Activated CD8-positive, alpha-beta T cell treated with anti-CD3 and anti-CD28 coated beads, Interleukin-2, amount 10 ng/mL, durations not matched to agents 7 days and 5 days (primary cell): ENCODE measurements at regions not wholly inside any gene's neighbourhood (a gene's known extent, or its start where the extent isn't known, plus 50 kb on each side); places are given as distances from the start of the nearest gene placed in this dataset.

Source experiments
- ATAC-seq: fragments of 150-1000 bp; cut with Tn5 transposase; one replicate; pipeline ENCODE4 v1.10.0; 2021; ENCODE audit warnings: moderate library complexity
- CTCF ChIA-PET: fragments of 350-600 bp; sonication (Branson Sonifier 250); formaldehyde crosslinking; loops from one replicate; lab custom pipeline; 2021; ENCODE audit warnings: antibody characterized with exemption; lab: Charles Lee
- POLR2A ChIA-PET: fragments of 350-600 bp; sonication (Branson Sonifier 250); formaldehyde crosslinking; loops from one replicate; lab custom pipeline; 2021; ENCODE audit warnings: antibody characterized with exemption; lab: Charles Lee
- DNase-seq: peaks from one replicate; pipeline ENCODE4 v3.0.0-alpha.2; 2020
- H3K27ac Mint-ChIP-seq: one replicate; pipeline ENCODE4 v1.8.0; 2021; ENCODE audit warnings: mild to moderate bottlenecking, mixed read lengths
- H3K27me3 Mint-ChIP-seq: one replicate; pipeline ENCODE4 v1.8.0; 2021; ENCODE audit warnings: low read depth, mixed read lengths
- H3K36me3 Mint-ChIP-seq: one replicate; pipeline ENCODE4 v1.8.0; 2021; ENCODE audit warnings: low read depth, mixed read lengths
- H3K4me1 Mint-ChIP-seq: one replicate; pipeline ENCODE4 v1.8.0; 2021; ENCODE audit warnings: low read depth, mixed read lengths
- H3K4me3 Mint-ChIP-seq: one replicate; pipeline ENCODE4 v1.8.0; 2021; ENCODE audit warnings: mild to moderate bottlenecking, mixed read lengths
- H3K9me3 Mint-ChIP-seq: one replicate; pipeline ENCODE4 v1.8.0; 2022; ENCODE audit warnings: mixed read lengths; ENCODE audit not compliant: insufficient read depth

DNA sequence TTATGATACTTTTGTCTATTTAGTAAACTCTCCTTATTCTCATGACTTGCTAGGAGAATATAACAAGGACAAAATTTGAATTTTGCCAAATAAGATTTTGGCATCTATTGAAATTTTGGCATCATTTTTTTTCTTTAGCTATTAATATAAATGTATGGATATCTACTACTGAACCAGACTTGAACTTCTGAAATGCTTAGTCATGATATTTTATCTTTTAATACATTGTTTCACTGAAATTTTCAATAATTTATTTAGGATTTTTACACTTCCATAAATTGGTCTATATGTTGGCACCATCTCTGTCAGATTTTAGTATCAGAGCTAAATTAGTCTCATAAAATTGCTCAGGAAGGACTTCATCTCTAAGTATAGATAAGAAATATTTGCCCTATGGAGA is 149.8 kb downstream of the CYP26B1 start:
- Mint-ChIP-seq H3K4me1 (no peaks in the 10 kb centered on the region), H3K4me3 (no peak overlapping the region), H3K27ac (no peak overlapping the region), H3K36me3 (no peaks in the 10 kb centered on the region), H3K27me3 (no peaks in the 10 kb centered on the region), H3K9me3 (no peaks in the 10 kb centered on the region)
- CTCF ChIA-PET: no interaction called here
- POLR2A ChIA-PET: no interaction called here
- no peak for DNase-seq
- ATAC-seq: no peak

DNA sequence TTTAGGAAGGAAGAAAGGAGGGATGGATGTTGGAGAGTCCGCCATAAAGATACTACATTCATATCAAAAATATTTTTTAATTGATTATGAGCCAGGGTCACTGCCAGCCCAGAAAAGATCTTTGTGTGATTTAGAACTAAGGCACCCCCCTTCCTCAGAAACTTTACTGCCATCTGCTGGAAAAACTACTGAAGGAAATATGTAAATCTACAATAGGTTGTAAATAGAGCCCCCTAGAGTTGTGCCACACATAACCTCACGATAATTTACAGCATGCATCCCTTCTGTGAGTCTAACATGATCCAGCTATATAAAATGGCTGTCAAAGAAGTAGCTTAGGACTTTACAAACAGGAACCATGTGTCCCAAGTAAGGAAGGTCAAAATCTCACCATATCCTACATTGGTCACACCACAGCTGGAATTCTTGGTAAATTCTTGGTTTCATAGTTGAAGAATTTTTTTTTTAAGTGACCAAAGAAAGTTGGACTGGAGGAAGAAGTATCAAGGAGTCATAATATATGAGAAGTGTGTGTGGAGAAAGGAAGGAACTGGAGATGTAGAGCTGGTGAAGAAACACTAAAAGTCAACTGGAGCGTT is 152.5 kb downstream of the CYP26B1 start:
- Mint-ChIP-seq H3K27me3 (no peaks in the 10 kb centered on the region), H3K4me1 (no peaks in the 10 kb centered on the region), H3K9me3 (no peaks in the 10 kb centered on the region), H3K36me3 (no peaks in the 10 kb centered on the region), H3K4me3 (no peak overlapping the region), H3K27ac (no peak overlapping the region)
- no peak for ATAC-seq
- ChIA-PET CTCF (no interaction called here), POLR2A (no interaction called here)
- no peak for DNase-seq

DNA sequence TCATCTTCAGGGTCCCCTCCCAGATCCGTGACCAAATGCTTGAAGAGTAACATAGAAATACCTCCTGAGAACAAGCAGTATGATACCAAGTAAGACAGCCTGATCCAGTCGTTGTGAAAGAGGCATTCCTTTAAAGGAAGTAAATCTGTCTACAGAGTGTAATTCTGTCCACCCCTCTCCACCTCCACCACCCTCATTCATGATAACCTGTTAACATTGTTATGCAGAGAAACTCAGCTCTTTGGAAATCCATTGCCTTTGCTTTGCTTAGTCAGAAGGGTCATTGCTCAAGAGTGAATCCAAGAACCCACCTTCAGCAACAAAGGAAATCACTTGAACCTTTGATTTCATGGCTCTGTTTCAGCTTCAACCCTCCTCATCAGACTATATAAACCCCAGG is 155.6 kb downstream of the CYP26B1 start:
- POLR2A ChIA-PET: no interaction called here
- Mint-ChIP-seq H3K27ac (no peak overlapping the region), H3K36me3 (no peaks in the 10 kb centered on the region), H3K4me1 (no peaks in the 10 kb centered on the region), H3K9me3 (no peaks in the 10 kb centered on the region), H3K27me3 (peaks cover 2% of the 10 kb centered on the region), H3K4me3 (no peak overlapping the region)
- DNase-seq (no peak), ATAC-seq (no peak)
- CTCF ChIA-PET: no interaction called here

- no peaks in the 10 kb centered on the region for H3K36me3 Mint-ChIP-seq
- ChIA-PET POLR2A (no interaction called here), CTCF (no interaction called here)
- no peak overlapping the region for H3K4me3 Mint-ChIP-seq
- H3K27ac Mint-ChIP-seq: no peak overlapping the region
- H3K9me3 Mint-ChIP-seq: no peaks in the 10 kb centered on the region
- ATAC-seq: no peak
- H3K4me1 Mint-ChIP-seq: no peaks in the 10 kb centered on the region
- H3K27me3 Mint-ChIP-seq: peaks cover 2% of the 10 kb centered on the region
- DNase-seq: no peak
Observed at GRCh38 chr2:71991397-71991796, 156.3 kb downstream of the CYP26B1 start.

GRCh38 chr2:71990826-71991225 is 156.8 kb downstream of the CYP26B1 start:
- Mint-ChIP-seq H3K4me3 (no peak overlapping the region), H3K27me3 (peaks cover 2% of the 10 kb centered on the region), H3K27ac (no peak overlapping the region), H3K36me3 (no peaks in the 10 kb centered on the region), H3K4me1 (no peaks in the 10 kb centered on the region), H3K9me3 (no peaks in the 10 kb centered on the region)
- ATAC-seq: no peak
- no peak for DNase-seq
- ChIA-PET CTCF (no interaction called here), POLR2A (no interaction called here)

- Mint-ChIP-seq H3K4me1 (no peaks in the 10 kb centered on the region), H3K36me3 (no peaks in the 10 kb centered on the region), H3K27ac (no peak overlapping the region), H3K4me3 (no peak overlapping the region), H3K9me3 (no peaks in the 10 kb centered on the region), H3K27me3 (peaks cover 2% of the 10 kb centered on the region)
- ChIA-PET POLR2A (no interaction called here), CTCF (no interaction called here)
- no peak for DNase-seq
- ATAC-seq: no peak
Observed at GRCh38 chr2:71990122-71990521, 157.5 kb downstream of the CYP26B1 start.

DNA sequence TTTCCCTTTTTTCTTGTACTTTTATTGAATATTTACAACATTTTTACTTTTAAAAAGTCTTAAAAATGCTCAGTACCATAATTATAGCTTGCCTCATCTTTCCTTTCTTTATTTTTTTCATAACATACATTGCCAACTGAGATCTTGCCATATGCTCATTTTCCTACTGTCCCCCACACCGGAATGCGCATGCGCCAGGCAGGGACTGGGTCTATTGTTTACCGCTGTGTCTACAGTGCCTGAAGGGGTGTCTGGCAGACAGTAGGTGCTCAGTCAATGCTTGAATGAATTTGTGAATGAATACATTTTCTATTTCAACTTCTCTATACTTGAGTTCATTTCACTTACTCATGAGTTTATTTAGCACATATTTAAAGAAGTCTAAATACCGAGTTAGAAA is 158.0 kb downstream of the CYP26B1 start:
- peaks cover 2% of the 10 kb centered on the region for H3K27me3 Mint-ChIP-seq
- no peak overlapping the region for H3K27ac Mint-ChIP-seq
- H3K36me3 Mint-ChIP-seq: no peaks in the 10 kb centered on the region
- H3K4me3 Mint-ChIP-seq: no peak overlapping the region
- no peak for DNase-seq
- H3K9me3 Mint-ChIP-seq: no peaks in the 10 kb centered on the region
- CTCF ChIA-PET: no interaction called here
- no peaks in the 10 kb centered on the region for H3K4me1 Mint-ChIP-seq
- ATAC-seq: no peak
- POLR2A ChIA-PET: no interaction called here

DNA sequence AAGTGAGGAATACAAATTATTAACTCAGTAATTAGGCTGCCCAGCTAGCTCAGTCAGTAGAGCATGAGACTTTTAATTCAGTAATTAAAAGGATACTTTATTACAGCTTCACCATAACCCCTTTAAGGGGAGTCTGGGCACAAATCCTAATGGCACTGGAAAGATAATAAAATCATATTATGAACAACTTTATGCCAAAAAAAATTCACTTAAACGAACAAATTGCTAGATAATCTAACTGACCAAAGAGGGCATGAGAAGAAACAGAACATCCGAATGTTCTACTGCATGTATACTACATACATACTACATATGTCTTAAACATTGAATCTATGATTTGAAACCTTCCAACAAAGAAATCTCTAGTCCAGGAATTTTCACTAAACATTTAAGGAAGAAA is 159.5 kb downstream of the CYP26B1 start:
- Mint-ChIP-seq H3K4me1 (no peaks in the 10 kb centered on the region), H3K27me3 (peaks cover 2% of the 10 kb centered on the region), H3K9me3 (no peaks in the 10 kb centered on the region), H3K4me3 (no peak overlapping the region), H3K27ac (no peak overlapping the region), H3K36me3 (no peaks in the 10 kb centered on the region)
- POLR2A ChIA-PET: no interaction called here
- ATAC-seq: no peak
- CTCF ChIA-PET: no interaction called here
- no peak for DNase-seq

DNA sequence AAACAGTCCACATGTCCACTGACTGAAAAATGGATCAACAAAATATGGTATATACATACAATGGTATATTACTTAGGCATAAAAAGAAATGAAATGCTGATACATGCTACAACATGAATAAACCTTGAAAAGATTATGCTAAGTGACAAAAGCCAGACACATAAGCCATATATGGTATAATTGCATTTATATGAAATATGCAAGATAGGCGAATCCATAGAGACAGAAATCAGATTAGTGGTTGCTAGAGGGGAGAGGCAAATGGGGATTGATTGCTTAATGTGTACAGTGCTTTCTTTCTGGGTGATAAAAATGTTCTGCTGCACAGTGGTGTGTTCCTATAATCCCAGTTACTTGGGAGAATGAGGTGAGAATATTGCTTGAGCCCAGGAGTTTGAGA is 171.0 kb downstream of the CYP26B1 start:
- ChIA-PET CTCF (no interaction called here), POLR2A (no interaction called here)
- Mint-ChIP-seq H3K4me1 (no peaks in the 10 kb centered on the region), H3K27me3 (peaks cover 6% of the 10 kb centered on the region), H3K4me3 (no peak overlapping the region), H3K9me3 (no peaks in the 10 kb centered on the region), H3K36me3 (no peaks in the 10 kb centered on the region), H3K27ac (no peak overlapping the region)
- DNase-seq (no peak), ATAC-seq (no peak)

- no peaks in the 10 kb centered on the region for H3K36me3 Mint-ChIP-seq
- peaks cover 4% of the 10 kb centered on the region for H3K27me3 Mint-ChIP-seq
- no peak for DNase-seq
- H3K4me3 Mint-ChIP-seq: no peak overlapping the region
- ATAC-seq: no peak
- H3K9me3 Mint-ChIP-seq: no peaks in the 10 kb centered on the region
- POLR2A ChIA-PET: no interaction called here
- H3K27ac Mint-ChIP-seq: no peak overlapping the region
- H3K4me1 Mint-ChIP-seq: no peaks in the 10 kb centered on the region
- CTCF ChIA-PET: interaction anchor here (1.2 kb wide), 1 partner anchor 51 kb away, joined by 3 read pairs; no protein-coding TSS in a partner anchor
Observed at GRCh38 chr2:71974846-71975245, 172.8 kb downstream of the CYP26B1 start.

DNA sequence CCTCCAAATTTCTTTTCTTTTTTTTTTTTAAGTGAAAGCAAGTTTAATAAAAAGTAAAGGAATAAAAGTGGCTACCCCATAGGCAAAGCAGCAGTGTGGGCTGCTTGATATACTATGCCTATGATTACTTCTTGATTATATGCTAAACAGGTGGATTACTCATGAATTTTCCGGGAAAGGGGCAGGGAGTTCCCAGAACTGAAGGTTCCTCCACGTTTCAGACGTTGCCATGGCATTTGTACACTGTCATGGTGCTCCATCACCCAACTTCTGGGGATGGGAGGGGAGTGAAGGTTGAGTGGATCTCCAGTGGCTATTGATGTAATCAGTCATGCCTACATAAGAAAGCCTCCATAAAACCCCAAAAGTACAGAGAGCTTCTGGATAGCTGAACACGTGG is 176.2 kb downstream of the CYP26B1 start:
- Mint-ChIP-seq H3K36me3 (no peaks in the 10 kb centered on the region), H3K4me3 (no peak overlapping the region), H3K27me3 (peaks cover 12% of the 10 kb centered on the region), H3K9me3 (no peaks in the 10 kb centered on the region), H3K4me1 (no peaks in the 10 kb centered on the region), H3K27ac (no peak overlapping the region)
- DNase-seq (no peak), ATAC-seq (no peak)
- ChIA-PET CTCF (interaction anchor here (1.2 kb wide), 1 partner anchor 15 kb away, joined by 3 read pairs; no protein-coding TSS in a partner anchor), POLR2A (no interaction called here)

- ChIA-PET CTCF (no interaction called here), POLR2A (no interaction called here)
- no peak for DNase-seq
- Mint-ChIP-seq H3K36me3 (no peaks in the 10 kb centered on the region), H3K4me3 (no peak overlapping the region), H3K9me3 (no peaks in the 10 kb centered on the region), H3K4me1 (no peaks in the 10 kb centered on the region), H3K27ac (no peak overlapping the region), H3K27me3 (peaks cover 7% of the 10 kb centered on the region)
- no peak for ATAC-seq
Observed at GRCh38 chr2:71965530-71965929, 182.1 kb downstream of the CYP26B1 start.
